HFF-Myc (cell line): ENCODE measurements at regions not wholly inside any gene's neighbourhood (a gene's known extent, or its start where the extent isn't known, plus 50 kb on each side); places are given as distances from the start of the nearest gene placed in this dataset.

Experiments used
- DNase-seq: peaks from one replicate; pipeline ENCODE4 v3.0.0-alpha.2; 2011; ENCODE audit warnings: low read depth; ENCODE audit errors: extremely low read depth
- H3K4me3 ChIP-seq: replicated peaks from 2 replicates; pipeline ENCODE4 v1.5.1; 2011; ENCODE audit warnings: low read depth, mild to moderate bottlenecking, control low read depth, low read length
- TF ChIP-seq, protein P1 (sequence below): IDR thresholded peaks from 2 replicates; pipeline ENCODE4 v1.5.1; 2012; ENCODE audit warnings: mild to moderate bottlenecking, low read depth, low read length, control low read depth; ENCODE audit errors: missing control alignments

DNA sequence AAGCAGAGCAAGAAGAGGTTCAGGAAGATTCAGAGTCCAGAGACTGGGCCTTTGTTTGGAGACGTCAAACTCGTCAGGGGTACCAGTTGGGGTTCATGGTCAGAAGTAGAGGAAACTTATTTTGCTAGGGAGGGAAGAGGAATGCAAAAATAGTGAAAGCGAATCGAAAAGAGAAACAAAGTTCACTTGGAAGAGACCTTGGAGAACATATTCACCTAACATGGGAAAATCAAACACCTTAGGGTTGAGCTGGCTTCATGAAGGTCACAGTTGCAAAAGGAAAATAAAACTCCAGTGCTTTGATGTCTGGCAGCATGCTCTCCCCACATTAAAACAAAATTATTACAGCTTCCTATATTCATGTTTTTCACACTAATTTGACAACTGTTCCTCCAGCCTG is 440.4 kb downstream of the EPM2A start:
- no peak overlapping the region for H3K4me3 ChIP-seq
- DNase-seq = no peak
- TF ChIP-seq, protein P1, sequence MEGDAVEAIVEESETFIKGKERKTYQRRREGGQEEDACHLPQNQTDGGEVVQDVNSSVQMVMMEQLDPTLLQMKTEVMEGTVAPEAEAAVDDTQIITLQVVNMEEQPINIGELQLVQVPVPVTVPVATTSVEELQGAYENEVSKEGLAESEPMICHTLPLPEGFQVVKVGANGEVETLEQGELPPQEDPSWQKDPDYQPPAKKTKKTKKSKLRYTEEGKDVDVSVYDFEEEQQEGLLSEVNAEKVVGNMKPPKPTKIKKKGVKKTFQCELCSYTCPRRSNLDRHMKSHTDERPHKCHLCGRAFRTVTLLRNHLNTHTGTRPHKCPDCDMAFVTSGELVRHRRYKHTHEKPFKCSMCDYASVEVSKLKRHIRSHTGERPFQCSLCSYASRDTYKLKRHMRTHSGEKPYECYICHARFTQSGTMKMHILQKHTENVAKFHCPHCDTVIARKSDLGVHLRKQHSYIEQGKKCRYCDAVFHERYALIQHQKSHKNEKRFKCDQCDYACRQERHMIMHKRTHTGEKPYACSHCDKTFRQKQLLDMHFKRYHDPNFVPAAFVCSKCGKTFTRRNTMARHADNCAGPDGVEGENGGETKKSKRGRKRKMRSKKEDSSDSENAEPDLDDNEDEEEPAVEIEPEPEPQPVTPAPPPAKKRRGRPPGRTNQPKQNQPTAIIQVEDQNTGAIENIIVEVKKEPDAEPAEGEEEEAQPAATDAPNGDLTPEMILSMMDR = no peak

DNA sequence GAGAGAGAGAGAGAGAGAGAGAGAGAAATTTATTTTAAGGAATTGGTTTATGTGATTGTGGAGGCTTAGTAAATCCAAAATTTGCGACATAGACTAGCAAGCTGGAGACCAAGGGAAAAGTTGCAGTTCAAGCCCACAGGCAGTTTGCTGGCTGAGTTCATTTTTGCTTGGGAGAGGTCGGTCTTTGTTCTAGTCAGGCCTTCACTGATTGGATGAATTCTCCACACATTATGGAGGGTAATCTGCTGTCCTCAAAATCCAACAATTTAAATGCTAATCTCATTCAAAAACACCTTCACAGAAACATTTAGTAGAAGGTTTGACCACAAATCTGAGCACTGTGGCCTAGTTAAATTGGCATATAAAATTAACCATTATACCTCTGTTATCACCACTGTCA is 439.6 kb downstream of the EPM2A start:
- no peak for DNase-seq
- TF ChIP-seq, protein P1 = no peak
- H3K4me3 ChIP-seq = no peak overlapping the region

DNA sequence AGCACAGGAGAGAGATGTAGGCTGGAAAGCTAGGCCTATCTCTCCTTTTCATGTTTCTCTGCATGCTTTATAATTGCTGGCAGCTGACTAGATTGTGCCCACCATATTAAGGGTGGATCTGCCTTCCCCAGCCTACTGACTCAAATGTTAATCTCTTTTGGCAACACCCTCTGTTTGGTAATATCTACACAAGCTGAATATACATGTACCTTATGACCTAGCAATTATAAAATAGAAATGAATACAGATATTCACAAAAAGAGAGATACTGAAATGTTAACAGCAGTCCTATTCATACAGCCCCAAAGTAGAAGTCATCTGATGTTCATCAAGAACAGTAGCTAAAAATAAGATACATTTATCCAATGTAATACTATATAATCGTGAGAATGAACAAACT is 429.6 kb downstream of the EPM2A start:
- DNase-seq = no peak
- H3K4me3 ChIP-seq = no peak overlapping the region
- TF ChIP-seq, protein P1 = no peak

GRCh38 chr6:145306489-145306888 is 428.8 kb downstream of the EPM2A start:
- DNase-seq = no peak
- H3K4me3 ChIP-seq = no peak overlapping the region
- TF ChIP-seq, protein P1 = no peak

- no peak overlapping the region for H3K4me3 ChIP-seq
- TF ChIP-seq, protein P1 = no peak
- no peak for DNase-seq
These were observed 425.3 kb downstream of the EPM2A start for GRCh38 chr6:145309842-145310535.

GRCh38 chr6:145312481-145312880 is 422.8 kb downstream of the EPM2A start:
- no peak overlapping the region for H3K4me3 ChIP-seq
- TF ChIP-seq, protein P1 = no peak
- no peak for DNase-seq
